Smooth muscle cell (in vitro differentiated cells): ENCODE measurements at regions not wholly inside any gene's neighbourhood (a gene's known extent, or its start where the extent isn't known, plus 50 kb on each side); places are given as distances from the start of the nearest gene placed in this dataset.

Experiments used
- DNase-seq: peaks from one replicate; lab custom pipeline; 2025; ENCODE audit not compliant: unreplicated experiment; lab: John Stamatoyannopoulos, UW
- H2AFZ ChIP-seq: fragments of 200-600 bp; sonication (generic); 2 replicates; pipeline ENCODE4 v1.6.0; 2016; ENCODE audit warnings: antibody characterized with exemption, low read depth, mild to moderate bottlenecking
- H3F3A ChIP-seq: fragments of 200-600 bp; sonication (generic); 2 replicates; pipeline ENCODE4 v1.6.0; 2017; ENCODE audit warnings: antibody characterized with exemption, low read depth
- H3K27ac ChIP-seq: fragments of 200-600 bp; sonication (generic); 2 replicates; pipeline ENCODE4 v1.5.1; 2016; ENCODE audit warnings: low read depth, mild to moderate bottlenecking
- H3K27me3 ChIP-seq: fragments of 200-600 bp; sonication (generic); 2 replicates; pipeline ENCODE4 v1.6.1; 2016; ENCODE audit warnings: low read depth, mild to moderate bottlenecking
- H3K36me3 ChIP-seq: fragments of 200-600 bp; sonication (generic); 2 replicates; pipeline ENCODE4 v1.5.1; 2016; ENCODE audit warnings: low read depth
- H3K4me1 ChIP-seq: fragments of 200-600 bp; sonication (generic); 2 replicates; pipeline ENCODE4 v1.5.1; 2016; ENCODE audit warnings: low read depth
- H3K4me2 ChIP-seq: fragments of 200-600 bp; sonication (generic); 2 replicates; pipeline ENCODE4 v1.6.0; 2016; ENCODE audit warnings: mild to moderate bottlenecking
- H3K4me3 ChIP-seq: fragments of 200-600 bp; sonication (generic); 2 replicates; pipeline ENCODE4 v1.5.1; 2016; ENCODE audit warnings: mild to moderate bottlenecking
- H3K79me2 ChIP-seq: fragments of 200-600 bp; sonication (generic); 2 replicates; pipeline ENCODE4 v1.6.0; 2016; ENCODE audit warnings: low read depth, mild to moderate bottlenecking
- H3K9ac ChIP-seq: fragments of 200-600 bp; sonication (generic); 2 replicates; pipeline ENCODE4 v1.6.0; 2016; ENCODE audit warnings: low read depth
- H3K9me3 ChIP-seq: fragments of 200-600 bp; sonication (generic); replicated peaks from 2 replicates; pipeline ENCODE4 v1.5.1; 2016; ENCODE audit warnings: low read depth
- H4K20me1 ChIP-seq: fragments of 200-600 bp; sonication (generic); 2 replicates; pipeline ENCODE4 v1.6.0; 2016; ENCODE audit warnings: low read depth
- CTCF ChIP-seq: fragments of 200-600 bp; sonication (generic); IDR thresholded peaks from 2 replicates; pipeline ENCODE4 v1.5.1; 2017; ENCODE audit warnings: borderline replicate concordance, mild to moderate bottlenecking, antibody characterized with exemption; ENCODE audit not compliant: insufficient read depth, poor library complexity, severe bottlenecking
- WGBS: methylation state at CpG from one replicate; pipeline ENCODE4 v1.1.7; 2016; ENCODE audit warnings: low lambda C conversion rate; 5-methylcytosine and 5-hydroxymethylcytosine counted together

DNA sequence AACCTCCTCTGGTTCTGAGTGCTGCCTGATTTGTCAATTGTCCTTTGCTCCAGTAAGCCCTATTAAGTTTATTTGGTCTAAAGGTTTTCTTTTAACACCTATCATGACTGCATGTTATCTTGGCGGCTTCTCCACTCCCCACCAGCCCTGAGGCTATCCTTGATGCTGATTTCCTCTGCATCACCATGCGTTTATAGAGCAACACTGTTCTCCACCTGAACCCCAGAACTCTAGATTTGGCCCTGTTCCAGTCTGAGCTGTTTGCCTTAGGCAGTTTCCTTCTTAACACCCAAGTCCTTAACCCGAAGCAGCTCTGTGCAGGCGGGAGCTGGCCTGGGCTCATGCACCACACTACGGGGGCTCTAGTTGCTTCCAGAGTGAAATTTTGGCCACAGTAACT is 98.2 kb upstream of the NPAS2 start:
- TF ChIP-seq CTCF: no peak
- no peaks in the 10 kb centered on the region for H3K79me2 ChIP-seq
- H3K27me3 ChIP-seq: peaks cover 12% of the 10 kb centered on the region
- H3K9me3 ChIP-seq: no peaks in the 10 kb centered on the region
- H3F3A ChIP-seq: no peaks in the 10 kb centered on the region
- no peak overlapping the region for H3K4me2 ChIP-seq
- no peaks in the 10 kb centered on the region for H3K36me3 ChIP-seq
- no peak overlapping the region for H3K27ac ChIP-seq
- H3K9ac ChIP-seq: no peak overlapping the region
- 88% methylated on average over 5 of the region's 5 CpGs for WGBS
- DNase-seq: no peak
- no peak overlapping the region for H3K4me3 ChIP-seq
- no peaks in the 10 kb centered on the region for H4K20me1 ChIP-seq
- no peak overlapping the region for H2AFZ ChIP-seq
- no peaks in the 10 kb centered on the region for H3K4me1 ChIP-seq

DNA sequence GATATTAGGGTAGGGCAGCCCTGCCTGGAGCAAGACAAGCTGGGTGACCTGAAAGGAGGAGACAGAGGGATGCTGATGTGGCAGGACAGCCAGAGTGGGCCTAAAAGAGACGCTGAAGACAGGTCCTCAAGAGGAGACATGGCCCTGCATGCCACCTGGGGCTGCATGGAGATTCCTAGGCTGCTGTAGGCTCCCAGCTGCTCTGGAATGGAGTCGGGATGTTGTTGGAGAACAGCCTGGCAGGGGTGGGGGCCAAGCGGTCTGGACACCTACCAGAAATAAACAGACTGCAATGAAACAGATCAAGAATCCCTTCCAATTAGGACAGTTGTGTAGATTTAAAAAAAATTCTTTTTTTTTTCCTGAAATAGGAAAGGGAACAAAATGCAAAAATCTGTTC is 97.8 kb upstream of the NPAS2 start:
- Histone ChIP-seq H3K36me3 (no peaks in the 10 kb centered on the region), H3K9me3 (no peaks in the 10 kb centered on the region), H3K79me2 (no peaks in the 10 kb centered on the region), H2AFZ (no peak overlapping the region), H3K27ac (no peak overlapping the region), H4K20me1 (no peaks in the 10 kb centered on the region), H3K4me2 (no peak overlapping the region), H3K27me3 (peaks cover 12% of the 10 kb centered on the region), H3K9ac (no peak overlapping the region), H3K4me1 (no peaks in the 10 kb centered on the region), H3K4me3 (no peak overlapping the region), H3F3A (no peaks in the 10 kb centered on the region)
- no peak for DNase-seq
- no peak for TF ChIP-seq CTCF
- WGBS: 97% methylated on average over 3 of the region's 3 CpGs

GRCh38 chr2:100726866-100727265 is 93.1 kb upstream of the NPAS2 start:
- DNase-seq: no peak
- H3K27me3 ChIP-seq: no peaks in the 10 kb centered on the region
- H3K79me2 ChIP-seq: no peaks in the 10 kb centered on the region
- H3F3A ChIP-seq: no peaks in the 10 kb centered on the region
- no peak overlapping the region for H3K9ac ChIP-seq
- no peak overlapping the region for H2AFZ ChIP-seq
- no peaks in the 10 kb centered on the region for H3K9me3 ChIP-seq
- no peak overlapping the region for H3K27ac ChIP-seq
- H3K4me3 ChIP-seq: no peak overlapping the region
- TF ChIP-seq CTCF: no peak
- H3K4me2 ChIP-seq: no peak overlapping the region
- WGBS: 66% methylated on average over 2 of the region's 2 CpGs
- H3K4me1 ChIP-seq: no peaks in the 10 kb centered on the region
- H3K36me3 ChIP-seq: no peaks in the 10 kb centered on the region
- H4K20me1 ChIP-seq: no peaks in the 10 kb centered on the region

- Histone ChIP-seq H3K27me3 (no peaks in the 10 kb centered on the region), H3K4me2 (no peak overlapping the region), H3K79me2 (no peaks in the 10 kb centered on the region), H3K4me3 (no peak overlapping the region), H3F3A (no peaks in the 10 kb centered on the region), H3K27ac (no peak overlapping the region), H3K9me3 (no peaks in the 10 kb centered on the region), H3K4me1 (no peaks in the 10 kb centered on the region), H3K9ac (no peak overlapping the region), H2AFZ (no peak overlapping the region), H3K36me3 (no peaks in the 10 kb centered on the region), H4K20me1 (no peaks in the 10 kb centered on the region)
- 68% methylated on average over 6 of the region's 6 CpGs for WGBS
- DNase-seq: no peak
- peak; percentile 71 for TF ChIP-seq CTCF
Measured at GRCh38 chr2:100730290-100730868, 89.6 kb upstream of the NPAS2 start.
